Tibial nerve (tissue), 4 donors: ENCODE measurements at regions not wholly inside any gene's neighbourhood (a gene's known extent, or its start where the extent isn't known, plus 50 kb on each side); places are given as distances from the start of the nearest gene placed in this dataset.
A peak's percentile ranks its signal among the peaks of the same experiment; 100 is the strongest.

ENCODE experiments used
- DNase-seq, 2 donors: peaks; one replicate each; pipeline ENCODE4 v3.0.0-alpha.2; 2019; ENCODE audit warnings: low spot score in 2 of 2
- H3K27ac ChIP-seq, 4 donors: fragments of 200-600 bp; sonication (generic) in 3 of 4; one replicate each; pipeline ENCODE4 v1.5.1; 2017 to 2019; ENCODE audit warnings: mild to moderate bottlenecking in 1 of 4
- H3K27me3 ChIP-seq, 2 donors: fragments of 200-600 bp; sonication (generic) in 1 of 2; one replicate each; pipeline versions ENCODE4 v1.5.1 to v1.6.0; 2017 to 2019
- H3K36me3 ChIP-seq, 3 donors: fragments of 200-600 bp; sonication (generic); one replicate each; pipeline ENCODE4 v1.5.1; 2018 to 2019
- H3K4me1 ChIP-seq, 4 donors: fragments of 200-600 bp; sonication (generic) in 3 of 4; one replicate each; pipeline ENCODE4 v1.5.1; 2017 to 2019
- H3K4me3 ChIP-seq, 4 donors: fragments of 200-600 bp; sonication (generic) in 3 of 4; one replicate each; pipeline ENCODE4 v1.5.1; 2017 to 2019; ENCODE audit warnings: mild to moderate bottlenecking in 1 of 4, moderate library complexity in 1 of 4
- H3K9me3 ChIP-seq, 4 donors: fragments of 200-600 bp; sonication (generic) in 3 of 4; one replicate each; pipeline ENCODE4 v1.5.1; 2017 to 2019
- EP300 ChIP-seq, 2 donors: sonication (generic); formaldehyde crosslinking; IDR thresholded peaks; one replicate each; pipeline ENCODE4 v1.6.1; 2017; ENCODE audit warnings: antibody characterized with exemption in 2 of 2, mild to moderate bottlenecking in 1 of 2
- POLR2A ChIP-seq, 2 donors: fragments of 450-650 bp; IDR thresholded peaks; one replicate each; pipeline ENCODE4 v1.6.1; 2017; ENCODE audit warnings: antibody characterized with exemption in 2 of 2, mild to moderate bottlenecking in 2 of 2, moderate library complexity in 2 of 2
- WGBS, 2 donors: methylation state at CpG; one replicate each; pipeline ENCODE4 v1.1.5; 2018; 5-methylcytosine and 5-hydroxymethylcytosine counted together
- TF ChIP-seq, protein P1 (sequence below), 5 experiments: fragments of 200-600 bp in 3 of 5; fragments of 450-650 bp in 2 of 5; sonication (generic) in 3 of 5; IDR thresholded peaks; one replicate each; pipeline ENCODE4 v1.5.1; 2016 to 2019; ENCODE audit warnings: antibody characterized with exemption in 5 of 5, mild to moderate bottlenecking in 3 of 5, moderate library complexity in 2 of 5

DNA sequence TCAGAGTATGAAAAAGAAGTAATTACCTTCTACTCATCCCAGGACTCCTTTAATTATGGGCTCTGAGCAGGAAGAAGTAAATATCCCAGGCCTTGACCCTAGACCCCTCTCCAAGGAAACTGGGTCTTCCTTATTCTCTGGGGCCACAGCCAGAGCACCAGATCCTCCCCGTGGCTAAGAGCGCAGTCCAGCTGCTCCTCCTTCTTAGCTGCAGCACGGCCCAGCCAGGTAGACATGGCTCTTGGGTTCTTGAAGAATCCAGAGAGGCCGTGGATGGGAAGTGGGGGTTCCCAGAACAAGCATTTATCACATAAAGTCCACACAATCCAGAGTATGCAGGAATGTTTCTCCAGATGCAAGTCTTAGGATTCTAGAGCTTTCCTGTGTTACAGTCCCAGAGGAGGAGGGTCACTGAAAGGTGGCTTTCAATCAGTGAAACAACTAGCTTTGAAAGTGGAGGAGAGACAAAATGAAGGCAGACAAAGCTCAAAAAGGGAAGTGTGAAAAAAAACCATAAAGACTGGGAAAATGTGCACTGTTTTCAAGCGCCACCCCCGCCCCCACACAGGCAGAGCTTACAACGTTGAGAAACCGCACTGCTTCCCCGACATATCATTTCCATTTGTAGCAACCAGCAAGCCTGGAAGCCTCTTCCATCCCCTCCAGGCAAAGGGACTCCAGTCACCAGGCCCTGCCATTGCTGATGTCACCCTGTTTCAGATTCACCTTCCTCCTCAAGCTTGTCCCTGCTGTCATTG lies 396.5 kb upstream of the MKI67 start:
- Histone ChIP-seq H3K27ac (no peak overlapping the region), H3K27me3 (no peaks in the 10 kb centered on the region), H3K4me1 (no peaks in the 10 kb centered on the region), H3K9me3 (no peaks in the 10 kb centered on the region), H3K4me3 (no peak overlapping the region), H3K36me3 (no peaks in the 10 kb centered on the region)
- TF ChIP-seq EP300 (IDR thresholded peaks at IDR 0.05) (no peak), POLR2A (IDR thresholded peaks at IDR 0.05) (no peak)
- TF ChIP-seq, protein P1, sequence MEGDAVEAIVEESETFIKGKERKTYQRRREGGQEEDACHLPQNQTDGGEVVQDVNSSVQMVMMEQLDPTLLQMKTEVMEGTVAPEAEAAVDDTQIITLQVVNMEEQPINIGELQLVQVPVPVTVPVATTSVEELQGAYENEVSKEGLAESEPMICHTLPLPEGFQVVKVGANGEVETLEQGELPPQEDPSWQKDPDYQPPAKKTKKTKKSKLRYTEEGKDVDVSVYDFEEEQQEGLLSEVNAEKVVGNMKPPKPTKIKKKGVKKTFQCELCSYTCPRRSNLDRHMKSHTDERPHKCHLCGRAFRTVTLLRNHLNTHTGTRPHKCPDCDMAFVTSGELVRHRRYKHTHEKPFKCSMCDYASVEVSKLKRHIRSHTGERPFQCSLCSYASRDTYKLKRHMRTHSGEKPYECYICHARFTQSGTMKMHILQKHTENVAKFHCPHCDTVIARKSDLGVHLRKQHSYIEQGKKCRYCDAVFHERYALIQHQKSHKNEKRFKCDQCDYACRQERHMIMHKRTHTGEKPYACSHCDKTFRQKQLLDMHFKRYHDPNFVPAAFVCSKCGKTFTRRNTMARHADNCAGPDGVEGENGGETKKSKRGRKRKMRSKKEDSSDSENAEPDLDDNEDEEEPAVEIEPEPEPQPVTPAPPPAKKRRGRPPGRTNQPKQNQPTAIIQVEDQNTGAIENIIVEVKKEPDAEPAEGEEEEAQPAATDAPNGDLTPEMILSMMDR (IDR thresholded peaks at IDR 0.05): no peak
- no peak for DNase-seq
- 68 to 71% methylated on average over 8 to 9 of the region's 9 CpGs for WGBS, 2 donors

DNA sequence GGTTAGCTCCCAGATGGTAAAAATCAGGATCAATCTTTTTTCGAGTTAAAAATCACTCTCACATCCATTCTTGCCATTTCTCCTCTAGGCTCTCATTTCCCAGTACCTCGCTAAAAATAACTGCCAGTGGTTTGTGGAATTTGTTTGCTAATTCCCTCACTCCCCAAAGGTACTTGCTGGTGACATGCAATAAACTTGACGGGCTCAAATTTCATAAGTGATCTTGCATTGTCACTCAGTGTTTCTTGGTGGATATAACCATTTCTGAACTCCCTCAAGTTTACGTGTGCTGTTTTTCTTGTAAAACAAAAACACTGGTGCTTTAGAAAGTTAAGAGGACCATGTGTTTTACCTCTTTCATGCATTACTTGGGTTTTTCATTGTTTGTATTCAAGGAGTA lies 399.2 kb upstream of the MKI67 start:
- Histone ChIP-seq H3K9me3 (no peaks in the 10 kb centered on the region), H3K4me1 (no peaks in the 10 kb centered on the region), H3K27me3 (no peaks in the 10 kb centered on the region), H3K4me3 (no peak overlapping the region), H3K36me3 (no peaks in the 10 kb centered on the region), H3K27ac (no peak overlapping the region)
- WGBS, 2 donors: 70 to 78% methylated on average over 4 of the region's 4 CpGs
- DNase-seq: no peak
- TF ChIP-seq POLR2A (IDR thresholded peaks at IDR 0.05) (no peak), EP300 (IDR thresholded peaks at IDR 0.05) (no peak)
- TF ChIP-seq, protein P1 (IDR thresholded peaks at IDR 0.05): no peak

DNA sequence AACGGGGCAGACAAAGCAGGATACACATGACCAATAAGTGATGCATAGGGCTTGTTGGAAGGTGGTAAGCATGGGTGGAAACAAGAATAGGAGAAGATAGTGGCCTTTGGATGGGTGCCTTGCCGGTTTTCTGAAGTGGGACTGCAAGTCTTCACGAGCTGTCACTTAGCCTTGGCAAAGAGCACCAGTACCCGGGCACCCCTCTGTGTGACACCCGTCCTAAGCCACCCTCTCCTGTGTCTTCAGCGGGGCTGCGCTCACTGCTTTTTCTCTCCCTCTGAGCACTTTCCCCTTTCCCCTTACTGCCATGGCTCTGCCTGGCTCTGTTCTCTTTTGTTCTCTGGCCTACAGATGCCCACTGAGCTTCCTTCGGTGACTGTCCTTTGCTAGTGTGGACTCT lies 399.7 kb upstream of the MKI67 start:
- no peaks in the 10 kb centered on the region for H3K36me3 ChIP-seq
- 88 to 92% methylated on average over 8 of the region's 8 CpGs for WGBS, 2 donors
- TF ChIP-seq EP300 (IDR thresholded peaks at IDR 0.05): no peak
- TF ChIP-seq, protein P1 (IDR thresholded peaks at IDR 0.05): no peak
- no peak for TF ChIP-seq POLR2A (IDR thresholded peaks at IDR 0.05)
- no peaks in the 10 kb centered on the region for H3K9me3 ChIP-seq
- no peak for DNase-seq
- H3K4me1 ChIP-seq: no peaks in the 10 kb centered on the region
- no peak overlapping the region for H3K4me3 ChIP-seq
- H3K27me3 ChIP-seq: no peaks in the 10 kb centered on the region
- H3K27ac ChIP-seq: peak overlapping the region in 1 of 4 donors; percentile 41

DNA sequence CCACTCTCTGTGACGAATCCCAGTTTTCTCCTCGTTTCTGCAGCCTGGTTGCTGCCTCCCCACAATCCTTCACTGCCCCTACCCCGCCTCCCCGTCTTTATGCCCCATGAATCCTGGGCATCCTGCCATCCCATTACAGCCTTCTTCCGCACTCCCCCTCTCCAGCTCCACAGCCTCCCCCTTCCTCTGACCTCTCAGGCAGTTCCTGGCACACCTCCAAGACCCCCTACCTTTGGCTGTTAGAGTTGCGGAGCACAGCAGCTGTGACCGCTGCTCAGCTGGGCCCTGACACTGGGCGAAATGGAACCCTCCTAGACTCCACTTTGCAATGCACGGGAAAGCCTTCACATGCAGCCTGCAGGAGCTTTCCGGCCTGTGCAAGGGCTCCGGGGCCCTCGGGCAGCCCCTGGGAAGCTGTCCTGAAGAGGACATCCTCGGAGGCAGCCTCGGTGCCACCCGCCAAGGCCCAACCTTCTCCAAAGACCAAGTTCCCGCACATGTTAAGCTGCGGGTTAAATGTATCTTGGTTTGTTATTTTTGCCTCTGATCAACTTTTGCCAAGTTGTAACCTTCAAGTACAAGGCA lies 400.7 kb upstream of the MKI67 start:
- no peaks in the 10 kb centered on the region for H3K9me3 ChIP-seq
- no peak for TF ChIP-seq POLR2A (IDR thresholded peaks at IDR 0.05)
- no peaks in the 10 kb centered on the region for H3K36me3 ChIP-seq
- WGBS, 2 donors: 36 to 39% methylated on average over 17 of the region's 17 CpGs
- no peaks in the 10 kb centered on the region for H3K4me1 ChIP-seq
- no peak for DNase-seq
- H3K27ac ChIP-seq: peak overlapping the region in 2 of 4 donors; percentile 39 to 41
- H3K27me3 ChIP-seq: no peaks in the 10 kb centered on the region
- no peak overlapping the region for H3K4me3 ChIP-seq

DNA sequence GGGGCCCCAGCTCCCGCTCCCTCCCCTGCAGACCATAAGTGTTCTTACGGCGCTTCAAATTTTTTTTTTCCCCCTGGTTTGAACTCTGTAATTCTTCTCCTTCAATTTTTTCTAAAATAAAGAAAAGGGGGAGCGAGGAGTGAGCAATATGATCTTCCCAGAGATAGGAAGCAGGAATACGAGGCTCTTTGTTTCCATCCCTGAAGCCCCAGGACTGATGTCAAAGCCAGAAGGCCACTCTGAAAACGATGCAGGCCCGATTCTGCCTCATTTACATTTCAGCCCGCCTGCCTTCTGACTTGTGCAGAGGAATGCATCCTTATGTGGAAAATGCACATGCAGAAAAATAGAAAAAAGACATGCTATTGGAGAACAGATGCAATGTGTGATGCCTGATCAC lies 401.5 kb upstream of the MKI67 start:
- peak overlapping the region in 1 of 4 donors; percentile 39 for H3K27ac ChIP-seq
- TF ChIP-seq POLR2A (IDR thresholded peaks at IDR 0.05) (no peak), EP300 (IDR thresholded peaks at IDR 0.05) (no peak)
- TF ChIP-seq, protein P1 (IDR thresholded peaks at IDR 0.05): no peak
- no peaks in the 10 kb centered on the region for H3K36me3 ChIP-seq
- H3K4me1 ChIP-seq: no peaks in the 10 kb centered on the region
- H3K4me3 ChIP-seq: no peak overlapping the region
- no peak for DNase-seq
- no peaks in the 10 kb centered on the region for H3K27me3 ChIP-seq
- WGBS, 2 donors: 52 to 59% methylated on average over 8 of the region's 8 CpGs
- no peaks in the 10 kb centered on the region for H3K9me3 ChIP-seq
